ENCODE measurements at regions not wholly inside any gene's neighbourhood (a gene's known extent, or its start where the extent isn't known, plus 50 kb on each side); places are given as distances from the start of the nearest gene placed in this dataset.

DNA sequence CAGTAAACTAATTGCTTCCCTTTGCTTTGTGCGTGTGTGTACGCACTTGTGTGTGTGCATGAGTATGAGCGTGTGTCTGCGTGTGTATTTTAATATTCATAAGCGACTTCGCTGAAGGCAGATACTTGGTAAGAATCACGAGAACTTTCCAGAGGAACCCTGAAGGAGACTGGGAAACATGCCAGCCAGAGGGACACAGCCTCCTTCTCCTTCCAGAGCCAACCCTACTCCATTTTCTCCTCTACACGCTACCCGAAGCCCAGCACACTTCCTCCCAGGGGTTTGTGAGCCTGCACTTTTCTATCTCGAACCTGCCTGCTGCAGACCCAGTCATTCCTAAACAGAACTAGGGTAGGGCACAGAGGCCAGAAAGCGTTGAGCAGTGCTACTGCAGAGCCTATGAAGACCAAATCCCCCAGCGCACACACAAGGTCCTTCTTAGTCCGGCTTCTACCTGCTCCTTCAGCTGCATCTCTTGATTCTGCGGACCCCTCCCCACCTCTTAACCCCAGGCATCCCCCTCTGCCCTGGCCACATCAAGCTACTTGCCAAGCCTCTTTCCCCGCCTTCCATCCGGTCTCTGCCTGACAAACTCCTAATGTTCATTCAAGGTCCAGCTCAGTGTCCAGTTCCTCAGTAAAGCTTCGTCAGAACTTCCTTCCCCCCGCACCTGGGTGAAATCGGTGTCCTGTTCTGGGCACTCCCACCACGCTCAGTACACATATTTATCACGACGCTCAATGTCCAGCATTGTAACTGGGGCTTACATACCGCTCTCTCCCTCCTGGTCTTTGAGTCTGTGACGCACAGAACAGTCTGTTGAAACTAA is 191.8 kb downstream of the FAM43A start:
- no peak for DNase-seq (ENCODE audit: low read depth)
- H3K4me3 ChIP-seq (ENCODE audit: low read depth, low read length) = no peak overlapping the region
- TF ChIP-seq, protein P1, sequence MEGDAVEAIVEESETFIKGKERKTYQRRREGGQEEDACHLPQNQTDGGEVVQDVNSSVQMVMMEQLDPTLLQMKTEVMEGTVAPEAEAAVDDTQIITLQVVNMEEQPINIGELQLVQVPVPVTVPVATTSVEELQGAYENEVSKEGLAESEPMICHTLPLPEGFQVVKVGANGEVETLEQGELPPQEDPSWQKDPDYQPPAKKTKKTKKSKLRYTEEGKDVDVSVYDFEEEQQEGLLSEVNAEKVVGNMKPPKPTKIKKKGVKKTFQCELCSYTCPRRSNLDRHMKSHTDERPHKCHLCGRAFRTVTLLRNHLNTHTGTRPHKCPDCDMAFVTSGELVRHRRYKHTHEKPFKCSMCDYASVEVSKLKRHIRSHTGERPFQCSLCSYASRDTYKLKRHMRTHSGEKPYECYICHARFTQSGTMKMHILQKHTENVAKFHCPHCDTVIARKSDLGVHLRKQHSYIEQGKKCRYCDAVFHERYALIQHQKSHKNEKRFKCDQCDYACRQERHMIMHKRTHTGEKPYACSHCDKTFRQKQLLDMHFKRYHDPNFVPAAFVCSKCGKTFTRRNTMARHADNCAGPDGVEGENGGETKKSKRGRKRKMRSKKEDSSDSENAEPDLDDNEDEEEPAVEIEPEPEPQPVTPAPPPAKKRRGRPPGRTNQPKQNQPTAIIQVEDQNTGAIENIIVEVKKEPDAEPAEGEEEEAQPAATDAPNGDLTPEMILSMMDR (IDR thresholded peaks at IDR 0.05; ENCODE audit: low read depth, low read length, missing control alignments) = no peak

DNA sequence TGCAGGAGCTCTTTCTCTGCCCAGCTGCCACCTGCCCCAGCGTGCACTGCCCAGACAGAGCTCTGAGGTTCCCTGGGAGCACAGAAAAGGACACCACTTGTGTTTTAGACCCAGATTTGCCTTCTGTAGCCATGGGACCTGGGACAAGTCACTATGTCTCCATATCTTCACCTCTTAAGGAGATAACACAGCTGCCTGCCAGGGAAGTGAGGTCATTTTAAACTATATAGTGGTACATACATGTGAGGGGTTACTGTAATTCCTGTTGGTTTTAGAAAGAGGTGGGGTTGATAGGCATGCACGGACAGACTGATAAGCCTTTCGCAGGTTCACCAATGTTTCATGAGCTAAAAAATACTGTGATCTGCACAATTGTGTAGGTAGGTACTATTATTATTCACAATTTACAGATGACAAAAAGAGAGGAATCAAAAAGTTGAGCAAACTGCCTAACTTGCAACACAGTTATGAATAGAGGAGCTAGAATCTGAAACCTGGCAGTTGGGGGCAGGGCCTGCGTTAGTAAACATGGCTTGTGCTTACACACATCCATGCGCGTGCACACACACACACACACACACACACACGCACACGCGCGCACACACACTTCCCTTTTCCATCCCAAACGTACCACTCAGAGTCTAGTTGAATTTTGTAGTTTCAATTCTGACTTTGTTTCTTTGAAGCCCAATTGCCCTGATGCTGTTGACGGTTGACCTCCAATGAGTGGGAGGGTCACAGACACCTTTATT is 193.6 kb downstream of the FAM43A start:
- TF ChIP-seq, protein P1 (IDR thresholded peaks at IDR 0.05; ENCODE audit: low read depth, low read length, missing control alignments) = no peak
- DNase-seq (ENCODE audit: low read depth) = no peak
- no peak overlapping the region for H3K4me3 ChIP-seq (ENCODE audit: low read depth, low read length)

DNA sequence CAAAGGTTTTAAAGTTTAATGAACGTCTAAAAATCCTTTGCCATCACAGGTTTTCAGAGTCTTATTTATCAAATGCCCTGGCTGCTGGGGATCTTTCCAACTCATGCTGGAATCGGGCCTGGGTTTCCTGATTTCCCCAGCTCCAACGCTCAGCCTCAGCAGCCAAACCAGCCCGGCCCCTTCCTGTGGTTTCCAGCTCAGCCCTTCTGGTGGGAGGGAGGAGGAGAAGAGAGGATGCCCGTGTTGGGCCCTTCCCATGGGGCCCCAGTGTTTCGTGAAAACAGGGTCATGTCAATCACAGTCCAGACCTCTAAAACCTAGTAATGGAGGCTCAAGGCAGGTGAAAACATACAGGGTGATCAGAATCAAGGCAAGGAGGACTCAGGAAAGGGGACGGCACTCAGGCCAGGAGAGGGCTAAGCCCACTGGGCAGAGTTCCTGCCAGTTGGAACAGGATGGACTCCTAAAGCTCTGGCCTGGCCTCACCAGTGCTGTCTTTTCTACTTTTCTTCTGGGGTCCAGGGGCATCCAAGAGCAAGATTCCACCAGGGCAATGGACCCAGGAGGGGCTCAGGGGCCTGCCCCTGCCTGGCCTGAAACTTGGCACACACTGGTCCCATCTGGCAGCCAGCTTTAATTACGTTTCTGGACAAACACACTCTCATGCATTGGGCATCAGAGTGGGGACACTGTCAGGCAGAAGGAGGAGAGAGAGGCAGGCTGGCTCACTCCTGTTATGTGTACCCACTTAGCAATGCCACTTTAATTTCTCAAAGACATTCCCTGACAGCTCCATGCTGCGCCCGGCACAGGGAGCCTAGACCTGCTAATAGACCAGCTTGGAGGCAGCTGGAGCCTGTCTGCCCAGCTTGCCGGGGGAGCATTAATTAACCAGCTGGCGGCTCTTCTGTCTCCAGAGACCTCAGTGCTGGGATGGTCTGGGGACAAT is 194.6 kb downstream of the FAM43A start:
- TF ChIP-seq, protein P1 (IDR thresholded peaks at IDR 0.05; ENCODE audit: low read depth, low read length, missing control alignments) = no peak
- DNase-seq (ENCODE audit: low read depth) = no peak
- no peak overlapping the region for H3K4me3 ChIP-seq (ENCODE audit: low read depth, low read length)

DNA sequence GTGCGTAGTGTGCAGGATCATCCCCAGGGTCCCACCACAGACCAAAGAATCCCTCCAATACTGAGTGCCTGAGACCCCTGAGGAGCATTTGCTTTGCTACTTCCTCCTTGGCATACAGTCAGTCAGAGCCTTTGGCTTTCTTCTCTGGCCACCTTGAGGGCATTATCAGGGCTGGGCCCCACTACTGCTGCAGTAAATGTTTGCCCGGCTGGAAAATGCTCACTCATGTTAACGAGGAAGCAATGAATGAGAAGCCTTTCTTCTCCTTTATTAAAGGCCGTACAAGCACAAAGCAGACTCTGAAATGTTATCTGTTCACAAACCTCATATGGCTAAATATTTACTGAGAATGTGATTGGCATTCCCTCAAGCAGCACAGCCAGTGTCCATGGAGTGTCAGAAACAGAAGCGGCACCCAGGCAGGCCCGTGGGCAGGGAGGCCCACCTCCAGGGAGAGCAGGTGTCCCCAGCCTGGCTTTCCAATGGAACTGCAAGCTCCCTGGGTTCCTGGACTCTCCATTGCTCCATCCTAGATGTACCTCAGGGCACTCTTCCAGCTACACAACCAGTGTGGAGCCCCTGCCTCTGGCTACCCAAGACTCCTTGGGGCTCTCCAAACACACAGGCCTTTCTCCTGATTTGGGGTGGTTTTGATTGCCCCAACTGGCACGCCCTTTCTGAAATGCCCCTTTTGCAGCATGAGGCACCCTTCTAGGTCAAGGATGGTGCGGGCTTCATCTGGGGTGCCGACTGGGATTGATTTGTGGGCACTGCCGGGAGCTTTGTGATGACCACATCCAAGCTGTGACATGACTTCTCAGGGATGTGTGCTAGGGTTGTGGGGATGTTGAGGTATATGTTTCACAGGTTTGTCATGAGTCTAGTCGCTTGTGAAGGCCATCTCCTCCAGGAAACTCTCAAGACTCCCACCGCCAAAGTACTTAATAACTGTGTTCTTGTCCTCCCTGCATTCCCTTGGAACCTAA is 195.6 kb downstream of the FAM43A start:
- no peak overlapping the region for H3K4me3 ChIP-seq (ENCODE audit: low read depth, low read length)
- no peak for DNase-seq (ENCODE audit: low read depth)
- TF ChIP-seq, protein P1 (IDR thresholded peaks at IDR 0.05; ENCODE audit: low read depth, low read length, missing control alignments) = no peak

DNA sequence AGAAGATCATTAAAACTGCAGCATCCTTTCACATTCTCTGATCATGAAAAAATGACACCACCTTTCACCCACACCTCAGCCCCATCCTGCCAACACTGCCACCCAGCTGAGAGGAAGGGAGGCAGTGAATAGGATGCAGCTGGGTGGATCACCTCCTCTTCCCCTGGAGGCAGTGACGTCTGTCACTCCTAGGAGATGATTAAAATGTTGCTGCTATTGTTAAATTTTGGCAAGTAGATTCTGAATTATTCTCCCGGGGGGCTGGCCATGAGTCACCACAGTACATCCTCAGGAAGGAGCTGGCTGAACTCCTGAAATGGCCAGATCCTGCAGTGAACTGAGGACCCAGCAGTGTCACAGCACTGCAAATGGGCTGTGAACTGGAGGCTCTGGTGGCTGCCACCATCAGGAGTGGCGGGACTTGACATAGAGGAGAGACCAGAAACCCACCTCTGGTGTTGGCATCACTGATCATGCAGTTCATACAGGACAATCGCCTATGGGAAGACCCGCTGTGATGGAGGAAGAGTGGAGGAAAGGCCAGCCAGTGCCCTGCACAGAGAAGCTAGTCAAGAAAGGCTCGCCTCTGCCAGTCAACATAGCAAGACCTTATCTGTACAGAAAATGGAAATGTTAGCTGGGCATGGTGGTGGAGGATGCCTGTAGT is 199.1 kb downstream of the FAM43A start:
- no peak overlapping the region for H3K4me3 ChIP-seq (ENCODE audit: low read depth, low read length)
- TF ChIP-seq, protein P1 (IDR thresholded peaks at IDR 0.05; ENCODE audit: low read depth, low read length, missing control alignments) = no peak
- no peak for DNase-seq (ENCODE audit: low read depth)

Measured in GM12864 (cell line).